Endodermal cell (in vitro differentiated cells): ENCODE measurements at regions not wholly inside any gene's neighbourhood (a gene's known extent, or its start where the extent isn't known, plus 50 kb on each side); places are given as distances from the start of the nearest gene placed in this dataset.

Experiments
- DNase-seq: peaks from one replicate; pipeline ENCODE4 v3.0.0-alpha.2; 2017
- H3K27ac ChIP-seq: 2 replicates; pipeline ENCODE4 v1.5.1; 2013; ENCODE audit warnings: mild to moderate bottlenecking, low read depth, low read length, moderate library complexity
- H3K27me3 ChIP-seq: 2 replicates; pipeline ENCODE4 v1.6.1; 2013; ENCODE audit warnings: mild to moderate bottlenecking, low read length, moderate library complexity; ENCODE audit not compliant: insufficient read depth, control insufficient read depth, poor library complexity, severe bottlenecking
- H3K36me3 ChIP-seq: 2 replicates; pipeline ENCODE4 v1.7.0; 2013; ENCODE audit warnings: mild to moderate bottlenecking, low read length, moderate library complexity; ENCODE audit not compliant: control insufficient read depth, insufficient read depth
- H3K4me1 ChIP-seq: one replicate; pipeline ENCODE4 v1.7.0; 2013; ENCODE audit warnings: low read length; ENCODE audit not compliant: control insufficient read depth, insufficient read depth
- H3K4me3 ChIP-seq: 2 replicates; pipeline ENCODE4 v1.5.1; 2013; ENCODE audit warnings: mild to moderate bottlenecking, low read length, moderate library complexity
- H3K9ac ChIP-seq: 2 replicates; pipeline ENCODE4 v1.6.1; 2013; ENCODE audit warnings: mild to moderate bottlenecking, low read length, moderate library complexity; ENCODE audit not compliant: poor library complexity, severe bottlenecking; ENCODE audit errors: extremely low read depth
- H3K9me3 ChIP-seq: 2 replicates; pipeline ENCODE4 v1.6.1; 2013; ENCODE audit warnings: mild to moderate bottlenecking, low read length, moderate library complexity; ENCODE audit not compliant: control insufficient read depth
- H3K27ac Mint-ChIP-seq: 2 replicates; pipeline ENCODE4 v1.8.0; 2020; ENCODE audit warnings: mixed read lengths
- H3K27me3 Mint-ChIP-seq: 2 replicates; pipeline ENCODE4 v1.8.0; 2021; ENCODE audit warnings: mild to moderate bottlenecking, mixed read lengths; ENCODE audit not compliant: insufficient read depth
- H3K36me3 Mint-ChIP-seq: 2 replicates; pipeline ENCODE4 v1.8.0; 2020; ENCODE audit warnings: low read depth, mixed read lengths
- H3K4me1 Mint-ChIP-seq: 2 replicates; pipeline ENCODE4 v1.8.0; 2020; ENCODE audit warnings: mixed read lengths
- H3K4me3 Mint-ChIP-seq: 2 replicates; pipeline ENCODE4 v1.8.0; 2020; ENCODE audit warnings: mild to moderate bottlenecking, moderate library complexity, mixed read lengths
- H3K9me3 Mint-ChIP-seq: 2 replicates; pipeline ENCODE4 v1.8.0; 2020; ENCODE audit warnings: mild to moderate bottlenecking, mixed read lengths
- WGBS, 2 experiments: methylation state at CpG; one replicate each; pipeline versions ENCODE4 v1.1.5 to v1.1.7; 2013; ENCODE audit warnings: missing lambda C conversion rate in 2 of 2, mixed read lengths in 1 of 2; ENCODE audit not compliant: insufficient coverage in 1 of 2, insufficient read length in 1 of 2; 5-methylcytosine and 5-hydroxymethylcytosine counted together
- TF ChIP-seq, protein P1 (sequence below): fragments of 200-600 bp; sonication (generic); conservative IDR thresholded peaks from 2 replicates; pipeline ENCODE4 v1.5.0; 2021; ENCODE audit warnings: antibody characterized with exemption, mild to moderate bottlenecking

DNA sequence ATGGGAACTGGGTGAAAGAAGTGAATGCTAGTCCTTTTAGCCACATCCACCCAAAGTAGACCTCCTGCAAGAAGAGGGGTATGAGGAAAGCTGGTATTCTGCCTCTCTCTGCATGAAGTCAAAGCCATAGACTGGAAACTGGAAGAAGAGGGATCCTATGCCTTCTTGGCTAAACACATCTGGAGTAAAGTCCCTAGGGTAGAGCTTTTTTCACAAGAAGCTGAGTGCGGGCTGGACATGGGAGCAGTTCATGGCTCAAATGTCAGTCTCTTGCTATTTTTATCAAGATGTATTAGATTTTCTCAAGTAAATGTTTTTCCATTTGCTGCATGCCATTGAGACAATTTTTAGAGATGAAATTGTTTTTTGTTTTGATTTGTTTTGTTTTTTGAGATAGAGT is 206.5 kb upstream of the TMEM72 start:
- H3K4me3 ChIP-seq, result no peak overlapping the region
- WGBS, 2 experiments, result 100% methylated on average over 1 of the region's 1 CpG; no CpG with 5 or more reads in 1 of the 2 experiments
- no peaks in the 10 kb centered on the region for H3K27me3 ChIP-seq
- no peak for DNase-seq
- Mint-ChIP-seq H3K4me3 (no peak overlapping the region), H3K27me3 (no peaks in the 10 kb centered on the region), H3K9me3 (peaks cover 6% of the 10 kb centered on the region), H3K36me3 (no peaks in the 10 kb centered on the region), H3K27ac (no peak overlapping the region), H3K4me1 (no peaks in the 10 kb centered on the region)
- no peak overlapping the region for H3K9ac ChIP-seq
- no peaks in the 10 kb centered on the region for H3K9me3 ChIP-seq
- no peaks in the 10 kb centered on the region for H3K36me3 ChIP-seq
- TF ChIP-seq, protein P1, sequence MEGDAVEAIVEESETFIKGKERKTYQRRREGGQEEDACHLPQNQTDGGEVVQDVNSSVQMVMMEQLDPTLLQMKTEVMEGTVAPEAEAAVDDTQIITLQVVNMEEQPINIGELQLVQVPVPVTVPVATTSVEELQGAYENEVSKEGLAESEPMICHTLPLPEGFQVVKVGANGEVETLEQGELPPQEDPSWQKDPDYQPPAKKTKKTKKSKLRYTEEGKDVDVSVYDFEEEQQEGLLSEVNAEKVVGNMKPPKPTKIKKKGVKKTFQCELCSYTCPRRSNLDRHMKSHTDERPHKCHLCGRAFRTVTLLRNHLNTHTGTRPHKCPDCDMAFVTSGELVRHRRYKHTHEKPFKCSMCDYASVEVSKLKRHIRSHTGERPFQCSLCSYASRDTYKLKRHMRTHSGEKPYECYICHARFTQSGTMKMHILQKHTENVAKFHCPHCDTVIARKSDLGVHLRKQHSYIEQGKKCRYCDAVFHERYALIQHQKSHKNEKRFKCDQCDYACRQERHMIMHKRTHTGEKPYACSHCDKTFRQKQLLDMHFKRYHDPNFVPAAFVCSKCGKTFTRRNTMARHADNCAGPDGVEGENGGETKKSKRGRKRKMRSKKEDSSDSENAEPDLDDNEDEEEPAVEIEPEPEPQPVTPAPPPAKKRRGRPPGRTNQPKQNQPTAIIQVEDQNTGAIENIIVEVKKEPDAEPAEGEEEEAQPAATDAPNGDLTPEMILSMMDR, result no peak
- H3K27ac ChIP-seq, result no peak overlapping the region
- no peaks in the 10 kb centered on the region for H3K4me1 ChIP-seq

DNA sequence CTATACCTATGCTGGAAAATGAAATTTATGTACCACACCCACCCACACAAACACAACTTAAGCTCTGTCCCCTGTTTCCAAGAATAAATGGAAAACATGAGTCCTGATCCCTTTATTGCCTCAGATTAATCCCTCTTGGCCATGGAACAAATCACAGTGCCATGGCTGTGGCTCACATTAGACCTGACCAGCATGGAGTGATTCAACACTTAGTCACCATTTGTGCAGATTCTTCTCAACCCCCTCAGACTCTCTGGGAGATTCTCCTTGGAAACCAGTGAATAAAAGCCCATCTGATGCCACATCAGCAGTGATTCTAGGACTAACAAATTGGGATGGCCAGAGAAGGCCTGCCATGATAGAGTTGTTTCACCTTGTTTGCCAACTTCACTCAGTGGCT is 204.4 kb upstream of the TMEM72 start:
- no peaks in the 10 kb centered on the region for H3K9me3 ChIP-seq
- no peak overlapping the region for H3K4me3 ChIP-seq
- Mint-ChIP-seq H3K9me3 (peaks cover 3% of the 10 kb centered on the region), H3K4me3 (no peak overlapping the region), H3K27ac (no peak overlapping the region), H3K36me3 (no peaks in the 10 kb centered on the region), H3K27me3 (no peaks in the 10 kb centered on the region), H3K4me1 (no peaks in the 10 kb centered on the region)
- H3K27ac ChIP-seq, result no peak overlapping the region
- H3K36me3 ChIP-seq, result no peaks in the 10 kb centered on the region
- DNase-seq, result no peak
- TF ChIP-seq, protein P1, result no peak
- H3K9ac ChIP-seq, result no peak overlapping the region
- no peaks in the 10 kb centered on the region for H3K27me3 ChIP-seq
- no peaks in the 10 kb centered on the region for H3K4me1 ChIP-seq

DNA sequence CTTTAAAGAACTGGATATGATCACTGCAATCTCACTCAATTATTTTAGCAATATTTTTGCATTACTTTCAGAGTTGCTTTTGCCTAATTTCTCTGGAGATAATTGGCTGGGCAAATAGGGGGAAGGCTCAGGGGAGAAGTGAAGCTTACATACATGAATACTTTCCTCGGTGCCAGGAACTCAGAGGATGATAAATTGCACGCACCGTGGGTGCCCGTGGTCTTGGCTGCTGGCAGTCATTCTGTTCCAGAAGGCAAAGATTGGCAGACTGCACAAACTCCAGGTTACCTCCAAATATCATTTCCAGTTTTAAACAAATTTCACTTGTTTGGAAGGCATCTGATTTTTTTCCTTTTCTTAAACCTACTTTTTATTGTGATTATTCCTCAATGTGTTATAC is 197.8 kb upstream of the TMEM72 start:
- no peak overlapping the region for H3K27ac ChIP-seq
- H3K9me3 ChIP-seq, result no peaks in the 10 kb centered on the region
- H3K9ac ChIP-seq, result no peak overlapping the region
- Mint-ChIP-seq H3K27me3 (no peaks in the 10 kb centered on the region), H3K27ac (no peak overlapping the region), H3K9me3 (no peaks in the 10 kb centered on the region), H3K36me3 (no peaks in the 10 kb centered on the region), H3K4me1 (no peaks in the 10 kb centered on the region), H3K4me3 (no peak overlapping the region)
- H3K4me1 ChIP-seq, result no peaks in the 10 kb centered on the region
- H3K36me3 ChIP-seq, result no peaks in the 10 kb centered on the region
- no peak for DNase-seq
- TF ChIP-seq, protein P1, result no peak
- H3K4me3 ChIP-seq, result no peak overlapping the region
- no peaks in the 10 kb centered on the region for H3K27me3 ChIP-seq
- WGBS, 2 experiments, result 87 to 94% methylated on average over 4 of the region's 4 CpGs
